ENCODE measurements at regions not wholly inside any gene's neighbourhood (a gene's known extent, or its start where the extent isn't known, plus 50 kb on each side); places are given as distances from the start of the nearest gene placed in this dataset.

DNA sequence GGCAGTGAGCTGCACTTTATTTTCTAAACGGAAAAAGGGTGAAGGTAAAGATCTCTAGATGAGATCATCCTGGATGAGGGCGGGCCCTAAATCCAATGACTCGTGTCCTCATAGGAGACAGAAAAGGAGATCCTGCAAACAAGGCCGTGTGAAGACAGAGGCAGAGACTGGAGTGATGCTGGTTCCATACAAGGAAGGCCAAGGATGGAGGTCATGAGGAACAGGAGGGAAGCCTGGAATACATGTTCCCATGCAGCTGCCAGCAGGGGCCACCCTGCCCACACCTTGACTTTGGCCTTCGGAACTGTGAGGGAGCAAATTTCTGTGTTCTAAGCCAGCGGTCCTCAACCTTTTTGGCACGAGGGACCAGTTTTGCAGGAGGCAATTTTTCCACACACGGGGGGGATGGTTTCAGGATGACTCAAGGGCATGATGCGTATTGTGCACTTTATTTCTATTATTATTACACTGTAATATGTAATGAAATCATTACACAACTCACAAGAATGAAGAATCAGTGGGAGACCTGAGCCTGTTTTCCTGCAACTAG lies 94.3 kb downstream of the PSMG1 start:
- no peak for DNase-seq (ENCODE audit: low read depth)
- TF ChIP-seq, protein P1, sequence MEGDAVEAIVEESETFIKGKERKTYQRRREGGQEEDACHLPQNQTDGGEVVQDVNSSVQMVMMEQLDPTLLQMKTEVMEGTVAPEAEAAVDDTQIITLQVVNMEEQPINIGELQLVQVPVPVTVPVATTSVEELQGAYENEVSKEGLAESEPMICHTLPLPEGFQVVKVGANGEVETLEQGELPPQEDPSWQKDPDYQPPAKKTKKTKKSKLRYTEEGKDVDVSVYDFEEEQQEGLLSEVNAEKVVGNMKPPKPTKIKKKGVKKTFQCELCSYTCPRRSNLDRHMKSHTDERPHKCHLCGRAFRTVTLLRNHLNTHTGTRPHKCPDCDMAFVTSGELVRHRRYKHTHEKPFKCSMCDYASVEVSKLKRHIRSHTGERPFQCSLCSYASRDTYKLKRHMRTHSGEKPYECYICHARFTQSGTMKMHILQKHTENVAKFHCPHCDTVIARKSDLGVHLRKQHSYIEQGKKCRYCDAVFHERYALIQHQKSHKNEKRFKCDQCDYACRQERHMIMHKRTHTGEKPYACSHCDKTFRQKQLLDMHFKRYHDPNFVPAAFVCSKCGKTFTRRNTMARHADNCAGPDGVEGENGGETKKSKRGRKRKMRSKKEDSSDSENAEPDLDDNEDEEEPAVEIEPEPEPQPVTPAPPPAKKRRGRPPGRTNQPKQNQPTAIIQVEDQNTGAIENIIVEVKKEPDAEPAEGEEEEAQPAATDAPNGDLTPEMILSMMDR (conservative IDR thresholded peaks at IDR 0.05; ENCODE audit: low read depth, low read length) = peak; percentile 14
- H3K4me3 ChIP-seq (ENCODE audit: low read length) = no peak overlapping the region

- no peak for DNase-seq (ENCODE audit: low read depth)
- TF ChIP-seq, protein P1 (conservative IDR thresholded peaks at IDR 0.05; ENCODE audit: low read depth, low read length) = no peak
- H3K4me3 ChIP-seq (ENCODE audit: low read length) = no peak overlapping the region
Measured at GRCh38 chr21:39088031-39088370, 95.2 kb downstream of the PSMG1 start.

GRCh38 chr21:39087238-39088030 lies 95.8 kb downstream of the PSMG1 start:
- H3K4me3 ChIP-seq (ENCODE audit: low read length) = no peak overlapping the region
- TF ChIP-seq, protein P1 (conservative IDR thresholded peaks at IDR 0.05; ENCODE audit: low read depth, low read length) = no peak
- DNase-seq (ENCODE audit: low read depth) = peak; percentile 30

DNA sequence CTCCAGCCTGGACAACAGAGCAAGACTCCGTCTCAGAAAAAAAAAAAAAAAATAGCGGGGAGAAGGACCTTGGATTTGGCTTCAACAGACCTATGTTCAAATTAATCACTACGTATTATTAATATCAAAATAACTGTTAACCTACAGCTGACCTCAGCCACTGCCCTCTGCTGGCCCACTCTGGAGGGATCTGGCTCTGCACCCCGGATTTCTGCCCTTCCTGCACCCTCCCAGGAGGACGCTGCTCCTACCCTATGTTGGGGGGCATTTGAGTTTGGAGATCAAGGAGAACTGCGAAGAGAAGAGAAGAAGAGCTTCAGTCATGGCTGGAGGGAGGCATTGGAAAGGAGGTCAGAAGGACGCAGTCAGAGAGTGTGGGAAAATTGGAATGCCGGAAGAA lies 96.7 kb downstream of the PSMG1 start:
- no peak for DNase-seq (ENCODE audit: low read depth)
- TF ChIP-seq, protein P1 (conservative IDR thresholded peaks at IDR 0.05; ENCODE audit: low read depth, low read length) = peak; percentile 37
- H3K4me3 ChIP-seq (ENCODE audit: low read length) = no peak overlapping the region

- DNase-seq (ENCODE audit: low read depth) = no peak
- TF ChIP-seq, protein P1 (conservative IDR thresholded peaks at IDR 0.05; ENCODE audit: low read depth, low read length) = no peak
- no peak overlapping the region for H3K4me3 ChIP-seq (ENCODE audit: low read length)
Measured at GRCh38 chr21:39085843-39086405, 97.3 kb downstream of the PSMG1 start.

DNA sequence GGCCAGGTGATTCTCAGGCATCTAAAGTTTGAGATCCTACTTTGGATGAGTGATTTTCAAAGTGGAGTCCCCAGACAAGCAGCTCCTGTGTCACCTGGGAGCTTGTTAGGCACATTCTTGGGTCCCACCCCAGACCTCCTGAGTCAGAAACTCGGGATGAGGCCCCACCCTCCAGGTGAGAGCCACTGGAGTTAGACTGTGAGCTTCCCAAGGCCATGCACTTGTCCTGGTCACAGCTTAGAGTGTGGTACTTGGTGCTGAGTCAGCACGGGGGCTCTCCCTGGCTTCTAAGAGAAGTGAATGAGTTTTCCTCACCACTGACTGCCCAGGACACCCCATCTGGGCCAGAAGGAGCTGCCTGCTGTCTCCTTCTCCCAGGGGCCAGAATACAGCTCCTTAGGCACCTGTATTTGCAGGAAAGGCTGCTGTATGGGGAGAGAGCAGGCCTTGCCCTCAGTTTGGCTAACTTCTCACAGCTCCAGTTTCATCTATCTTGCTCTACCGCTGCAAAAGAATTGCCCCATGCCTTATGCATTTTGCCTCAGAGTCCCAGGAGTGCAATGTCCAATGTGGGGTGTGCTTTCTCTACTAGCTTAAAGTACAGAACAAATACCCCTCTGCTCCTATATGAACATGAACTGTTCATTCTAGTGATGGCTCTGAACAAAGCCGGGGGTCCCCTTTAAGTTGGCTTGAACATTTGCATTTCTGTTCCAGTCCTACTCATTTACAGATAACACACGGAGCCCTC lies 98.1 kb downstream of the PSMG1 start:
- DNase-seq (ENCODE audit: low read depth) = no peak
- TF ChIP-seq, protein P1 (conservative IDR thresholded peaks at IDR 0.05; ENCODE audit: low read depth, low read length) = no peak
- H3K4me3 ChIP-seq (ENCODE audit: low read length) = no peak overlapping the region

Data from retinal pigment epithelial cell (primary cell).